ENCODE measurements at regions not wholly inside any gene's neighbourhood (a gene's known extent, or its start where the extent isn't known, plus 50 kb on each side); places are given as distances from the start of the nearest gene placed in this dataset.

DNA sequence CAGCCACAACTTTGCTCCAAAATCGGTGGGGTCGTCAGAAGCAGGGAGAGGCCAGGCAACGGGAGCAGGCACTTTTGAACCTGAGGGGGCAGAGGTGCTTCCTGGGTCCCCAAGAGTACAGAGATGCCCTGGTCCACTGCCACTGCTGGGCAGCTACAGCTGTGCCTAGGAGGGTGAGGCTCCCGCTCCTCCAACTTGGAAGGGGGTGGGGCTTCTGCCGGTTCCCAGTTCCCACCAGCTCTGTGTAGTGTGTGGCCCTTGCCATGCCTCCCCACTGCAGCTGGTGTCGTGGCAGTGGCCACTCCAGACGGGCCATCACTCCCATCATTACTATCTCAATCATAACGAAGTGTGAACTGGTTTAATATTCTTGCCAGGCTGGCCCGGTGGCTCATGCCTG, 1496.3 kb downstream of the PCDH7 start:
- Histone ChIP-seq H3K9me2 (ENCODE audit: insufficient read depth) (no peaks in the 10 kb centered on the region), H3K36me3 (ENCODE audit: control insufficient read depth in 1 of 2, insufficient read depth in 2 of 2, low read length in 2 of 2) (no peaks in the 10 kb centered on the region), H3K9ac (ENCODE audit: low read length) (no peak overlapping the region), H4K20me1 (ENCODE audit: insufficient read depth) (no peaks in the 10 kb centered on the region), H2AFZ (ENCODE audit: low read depth, low read length, poor library complexity, severe bottlenecking) (no peak overlapping the region), H3K79me2 (ENCODE audit: insufficient read depth, low read length) (no peaks in the 10 kb centered on the region), H3K4me1 (ENCODE audit: control insufficient read depth in 1 of 2, insufficient read depth in 2 of 2, low read length in 2 of 2) (no peaks in the 10 kb centered on the region), H3K27me3 (ENCODE audit: insufficient read depth, low read length) (no peaks in the 10 kb centered on the region), H3K4me3 (replicated peaks in 1 of 2; ENCODE audit: low read depth in 1 of 2, low read length in 2 of 2) (no peak overlapping the region), H3K27ac (ENCODE audit: low read depth, low read length) (no peak overlapping the region), H3K4me2 (ENCODE audit: low read length) (no peak overlapping the region), H3K9me3 (ENCODE audit: control insufficient read depth in 1 of 2, insufficient read depth in 1 of 2, low read depth in 1 of 2, low read length in 2 of 2) (no peaks in the 10 kb centered on the region)
- RAD21 ChIA-PET (ENCODE audit: low non-redundant PET in 1 of 2, low total read pairs in 2 of 2, uncharacterized antibody in 2 of 2, unreplicated experiment in 2 of 2), result no interaction called here
- DNase-seq (ENCODE audit: low read depth, low spot score), result no peak
- intact Hi-C loops (cut with micrococcal nuclease), result no loop called here
- BruUV-seq (replicated peaks), result no TSS peak
- no peak for TF ChIP-seq FOSL1 (IDR thresholded peaks at IDR 0.05; ENCODE audit: low read depth)
- no peak for TF ChIP-seq CEBPB (IDR thresholded peaks at IDR 0.05; ENCODE audit: low read depth)
- no peak for TF ChIP-seq EZH2phosphoT487 (IDR thresholded peaks at IDR 0.05; ENCODE audit: borderline replicate concordance)
- POLR2A ChIA-PET, result no interaction called here
- CTCF ChIA-PET, result no interaction called here
- ATAC-seq, result no peak

- Histone ChIP-seq H2AFZ (ENCODE audit: low read depth, low read length, poor library complexity, severe bottlenecking) (no peak overlapping the region), H3K36me3 (ENCODE audit: control insufficient read depth in 1 of 2, insufficient read depth in 2 of 2, low read length in 2 of 2) (no peaks in the 10 kb centered on the region), H3K27me3 (ENCODE audit: insufficient read depth, low read length) (no peaks in the 10 kb centered on the region), H3K4me2 (ENCODE audit: low read length) (no peak overlapping the region), H3K79me2 (ENCODE audit: insufficient read depth, low read length) (no peaks in the 10 kb centered on the region), H4K20me1 (ENCODE audit: insufficient read depth) (no peaks in the 10 kb centered on the region), H3K27ac (ENCODE audit: low read depth, low read length) (no peak overlapping the region), H3K9me3 (ENCODE audit: control insufficient read depth in 1 of 2, insufficient read depth in 1 of 2, low read depth in 1 of 2, low read length in 2 of 2) (no peaks in the 10 kb centered on the region), H3K4me1 (ENCODE audit: control insufficient read depth in 1 of 2, insufficient read depth in 2 of 2, low read length in 2 of 2) (no peaks in the 10 kb centered on the region), H3K4me3 (replicated peaks in 1 of 2; ENCODE audit: low read depth in 1 of 2, low read length in 2 of 2) (no peak overlapping the region), H3K9ac (ENCODE audit: low read length) (no peak overlapping the region), H3K9me2 (ENCODE audit: insufficient read depth) (no peaks in the 10 kb centered on the region)
- no TSS peak for BruUV-seq (replicated peaks)
- ChIA-PET POLR2A (no interaction called here), CTCF (no interaction called here), RAD21 (ENCODE audit: low non-redundant PET in 1 of 2, low total read pairs in 2 of 2, uncharacterized antibody in 2 of 2, unreplicated experiment in 2 of 2) (no interaction called here)
- no peak for TF ChIP-seq SIN3A (IDR thresholded peaks at IDR 0.05; ENCODE audit: low read depth)
- TF ChIP-seq CBX3 (IDR thresholded peaks at IDR 0.05; ENCODE audit: low read depth), result no peak
- TF ChIP-seq ZFX (IDR thresholded peaks at IDR 0.05), result no peak
- no peak for TF ChIP-seq ZNF274 (IDR thresholded peaks at IDR 0.05; ENCODE audit: low read depth, low read length)
- TF ChIP-seq EZH2phosphoT487 (IDR thresholded peaks at IDR 0.05; ENCODE audit: borderline replicate concordance), result no peak
- TF ChIP-seq, protein P1, sequence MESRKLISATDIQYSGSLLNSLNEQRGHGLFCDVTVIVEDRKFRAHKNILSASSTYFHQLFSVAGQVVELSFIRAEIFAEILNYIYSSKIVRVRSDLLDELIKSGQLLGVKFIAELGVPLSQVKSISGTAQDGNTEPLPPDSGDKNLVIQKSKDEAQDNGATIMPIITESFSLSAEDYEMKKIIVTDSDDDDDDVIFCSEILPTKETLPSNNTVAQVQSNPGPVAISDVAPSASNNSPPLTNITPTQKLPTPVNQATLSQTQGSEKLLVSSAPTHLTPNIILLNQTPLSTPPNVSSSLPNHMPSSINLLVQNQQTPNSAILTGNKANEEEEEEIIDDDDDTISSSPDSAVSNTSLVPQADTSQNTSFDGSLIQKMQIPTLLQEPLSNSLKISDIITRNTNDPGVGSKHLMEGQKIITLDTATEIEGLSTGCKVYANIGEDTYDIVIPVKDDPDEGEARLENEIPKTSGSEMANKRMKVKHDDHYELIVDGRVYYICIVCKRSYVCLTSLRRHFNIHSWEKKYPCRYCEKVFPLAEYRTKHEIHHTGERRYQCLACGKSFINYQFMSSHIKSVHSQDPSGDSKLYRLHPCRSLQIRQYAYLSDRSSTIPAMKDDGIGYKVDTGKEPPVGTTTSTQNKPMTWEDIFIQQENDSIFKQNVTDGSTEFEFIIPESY (IDR thresholded peaks at IDR 0.05; ENCODE audit: extremely low read depth, insufficient replicate concordance, low read length), result no peak
- no peak for TF ChIP-seq SRF (IDR thresholded peaks at IDR 0.05; ENCODE audit: low read depth)
- intact Hi-C loops (cut with micrococcal nuclease), result no loop called here
- ATAC-seq (no peak), DNase-seq (ENCODE audit: low read depth, low spot score) (no peak)
These were observed 1499.3 kb downstream of the PCDH7 start for GRCh38 chr4:32219306-32220075.

Data from HCT116 (cell line).